ENCODE measurements at regions not wholly inside any gene's neighbourhood (a gene's known extent, or its start where the extent isn't known, plus 50 kb on each side); places are given as distances from the start of the nearest gene placed in this dataset.

DNA sequence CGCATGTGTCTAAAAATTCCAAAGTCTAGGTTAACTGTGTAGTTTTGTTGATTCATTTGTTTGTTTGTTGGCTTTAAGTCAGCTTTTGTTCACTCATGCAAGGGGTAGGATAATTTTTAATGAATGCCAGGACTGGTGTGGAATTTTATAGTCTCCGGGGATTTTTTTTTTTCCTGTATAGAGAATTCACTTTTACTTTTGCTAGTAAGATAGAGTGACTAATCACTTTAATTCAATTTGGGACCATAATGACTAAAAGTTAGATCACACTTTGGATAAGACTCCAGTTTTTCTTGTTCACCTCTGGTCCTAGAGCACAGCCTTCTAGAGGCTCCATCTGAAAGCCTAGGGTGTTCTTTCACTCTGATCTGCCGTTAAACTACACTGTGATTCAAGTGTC lies 1690.0 kb downstream of the PCDH9 start:
- TF ChIP-seq POLR2A (IDR thresholded peaks at IDR 0.05), result no peak
- TF ChIP-seq, protein P1, sequence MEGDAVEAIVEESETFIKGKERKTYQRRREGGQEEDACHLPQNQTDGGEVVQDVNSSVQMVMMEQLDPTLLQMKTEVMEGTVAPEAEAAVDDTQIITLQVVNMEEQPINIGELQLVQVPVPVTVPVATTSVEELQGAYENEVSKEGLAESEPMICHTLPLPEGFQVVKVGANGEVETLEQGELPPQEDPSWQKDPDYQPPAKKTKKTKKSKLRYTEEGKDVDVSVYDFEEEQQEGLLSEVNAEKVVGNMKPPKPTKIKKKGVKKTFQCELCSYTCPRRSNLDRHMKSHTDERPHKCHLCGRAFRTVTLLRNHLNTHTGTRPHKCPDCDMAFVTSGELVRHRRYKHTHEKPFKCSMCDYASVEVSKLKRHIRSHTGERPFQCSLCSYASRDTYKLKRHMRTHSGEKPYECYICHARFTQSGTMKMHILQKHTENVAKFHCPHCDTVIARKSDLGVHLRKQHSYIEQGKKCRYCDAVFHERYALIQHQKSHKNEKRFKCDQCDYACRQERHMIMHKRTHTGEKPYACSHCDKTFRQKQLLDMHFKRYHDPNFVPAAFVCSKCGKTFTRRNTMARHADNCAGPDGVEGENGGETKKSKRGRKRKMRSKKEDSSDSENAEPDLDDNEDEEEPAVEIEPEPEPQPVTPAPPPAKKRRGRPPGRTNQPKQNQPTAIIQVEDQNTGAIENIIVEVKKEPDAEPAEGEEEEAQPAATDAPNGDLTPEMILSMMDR (IDR thresholded peaks at IDR 0.05), result no peak
